H1 (cell line): ENCODE measurements at regions not wholly inside any gene's neighbourhood (a gene's known extent, or its start where the extent isn't known, plus 50 kb on each side); places are given as distances from the start of the nearest gene placed in this dataset.

Source experiments
- CTCF ChIA-PET: fragments of 300-600 bp; sonication (Branson Sonifier 250); formaldehyde crosslinking; loops from one replicate; lab custom pipeline; 2021; ENCODE audit not compliant: partially characterized antibody; lab: Charles Lee
- POLR2A ChIA-PET: fragments of 300-600 bp; sonication (Branson Sonifier 250); formaldehyde crosslinking; loops from one replicate; lab custom pipeline; 2021; ENCODE audit warnings: inconsistent platforms; ENCODE audit not compliant: partially characterized antibody; lab: Charles Lee
- DNase-seq, 2 experiments: peaks; one replicate each; pipeline versions ENCODE4 v3.0.0 to v3.0.0-alpha.2; 2010 to 2022; ENCODE audit warnings: low spot score in 2 of 2, low read depth in 1 of 2, mixed read lengths in 1 of 2
- FAIRE-seq: peaks from 2 replicates; lab custom pipeline; 2011; peaks lifted over from hg19 to GRCh38; lab: Jason Lieb, UNC
- H2AFZ ChIP-seq: 2 replicates; pipeline ENCODE4 v1.8.1; 2012; ENCODE audit warnings: low read length, inconsistent platforms
- H2AK5ac ChIP-seq: 2 replicates; pipeline ENCODE4 v1.6.1; 2013; ENCODE audit warnings: low read depth, low read length
- H2BK120ac ChIP-seq: replicated peaks from 2 replicates; pipeline ENCODE3; 2013; ENCODE audit warnings: low read depth, low read length, inconsistent platforms
- H2BK12ac ChIP-seq: 2 replicates; pipeline ENCODE4 v1.6.1; 2013; ENCODE audit warnings: low read depth, low read length
- H2BK15ac ChIP-seq: 2 replicates; pipeline ENCODE4 v1.6.1; 2013; ENCODE audit warnings: low read length
- H2BK20ac ChIP-seq: 2 replicates; pipeline ENCODE4 v1.6.1; 2013; ENCODE audit warnings: low read length
- H2BK5ac ChIP-seq: 2 replicates; pipeline ENCODE4 v1.6.1; 2013; ENCODE audit warnings: low read depth, low read length
- H3K14ac ChIP-seq: 2 replicates; pipeline ENCODE4 v1.6.1; 2013; ENCODE audit warnings: inconsistent platforms; ENCODE audit not compliant: insufficient read length
- H3K18ac ChIP-seq: 2 replicates; pipeline ENCODE4 v1.6.1; 2013; ENCODE audit warnings: low read length; ENCODE audit errors: extremely low read depth
- H3K23ac ChIP-seq: 2 replicates; pipeline ENCODE4 v1.6.1; 2013; ENCODE audit warnings: inconsistent platforms; ENCODE audit not compliant: insufficient read length
- H3K23me2 ChIP-seq: 2 replicates; pipeline ENCODE4 v1.6.1; 2013; ENCODE audit warnings: low read depth, low read length
- H3K27ac ChIP-seq: 2 replicates; pipeline ENCODE4 v1.6.1; 2011; ENCODE audit warnings: low read depth, low read length, inconsistent platforms
- H3K27me3 ChIP-seq, 4 experiments: replicated peaks in 1 of 4; 1 replicate in 1 of 4; 2 replicates in 3 of 4; pipeline versions ENCODE4 v1.6.1 to v1.8.1; 2011 to 2013; ENCODE audit warnings: low read length in 3 of 4, mild to moderate bottlenecking in 3 of 4, inconsistent platforms in 2 of 4, mixed read lengths in 2 of 4, moderate library complexity in 1 of 4; ENCODE audit not compliant: control insufficient read depth in 3 of 4, insufficient read depth in 3 of 4; ENCODE audit errors: extremely low read depth in 1 of 4
- H3K36me3 ChIP-seq, 4 experiments: 2 replicates each; pipeline versions ENCODE4 v1.6.1 to v1.8.1; 2011 to 2013; ENCODE audit warnings: mild to moderate bottlenecking in 4 of 4, low read length in 3 of 4, moderate library complexity in 2 of 4, control low read depth in 1 of 4, inconsistent platforms in 1 of 4; ENCODE audit not compliant: insufficient read depth in 4 of 4, control insufficient read depth in 2 of 4
- H3K4ac ChIP-seq: replicated peaks from 2 replicates; pipeline ENCODE3; 2013; ENCODE audit warnings: low read length, low read depth, mixed read lengths, inconsistent platforms; ENCODE audit not compliant: insufficient read length
- H3K4me1 ChIP-seq, 4 experiments: replicated peaks in 1 of 4; 1 replicate in 1 of 4; 2 replicates in 3 of 4; pipeline versions ENCODE4 v1.6.1 to v1.8.1; 2011 to 2013; ENCODE audit warnings: low read length in 3 of 4, inconsistent platforms in 2 of 4, mixed read lengths in 1 of 4; ENCODE audit not compliant: insufficient read depth in 4 of 4, control insufficient read depth in 3 of 4
- H3K4me2 ChIP-seq, 2 experiments: 2 replicates each; pipeline versions ENCODE4 v1.6.1 to v1.8.1; 2011 to 2013; ENCODE audit warnings: low read depth in 2 of 2, low read length in 2 of 2, control low read depth in 1 of 2, inconsistent platforms in 1 of 2, mild to moderate bottlenecking in 1 of 2; ENCODE audit not compliant: insufficient read depth in 1 of 2
- H3K4me3 ChIP-seq, 4 experiments: fragments of 200-600, 300-600 bp in 1 of 4; sonication (generic), shearing (Covaris generic), sonication (Bioruptor Twin) in 1 of 4; 2 replicates each; pipeline versions ENCODE4 v1.5.1 to v1.8.1; 2011 to 2016; ENCODE audit warnings: low read length in 4 of 4, low read depth in 3 of 4, control low read depth in 2 of 4, inconsistent platforms in 2 of 4, mild to moderate bottlenecking in 2 of 4, mixed read lengths in 1 of 4, moderate library complexity in 1 of 4; ENCODE audit not compliant: insufficient read depth in 2 of 4; ENCODE audit errors: extremely low read depth in 1 of 4
- H3K56ac ChIP-seq: replicated peaks from 2 replicates; pipeline ENCODE3; 2013; ENCODE audit warnings: low read depth, mild to moderate bottlenecking, mixed read lengths, low read length, inconsistent platforms; ENCODE audit not compliant: insufficient read length
- H3K79me1 ChIP-seq: 2 replicates; pipeline ENCODE4 v1.6.1; 2013; ENCODE audit warnings: low read depth, low read length, control low read depth
- H3K79me2 ChIP-seq, 2 experiments: 2 replicates each; pipeline versions ENCODE4 v1.6.1 to v1.8.1; 2012 to 2013; ENCODE audit warnings: low read length in 2 of 2, mild to moderate bottlenecking in 2 of 2, inconsistent platforms in 1 of 2; ENCODE audit not compliant: insufficient read depth in 2 of 2, control insufficient read depth in 1 of 2
- H3K9ac ChIP-seq, 4 experiments: replicated peaks in 1 of 4; 1 replicate in 1 of 4; 2 replicates in 3 of 4; pipeline versions ENCODE4 v1.6.1 to v1.8.1; 2011 to 2013; ENCODE audit warnings: low read depth in 3 of 4, low read length in 3 of 4, control low read depth in 2 of 4, mild to moderate bottlenecking in 2 of 4, moderate library complexity in 2 of 4, inconsistent platforms in 1 of 4; ENCODE audit errors: extremely low read depth in 1 of 4
- H3K9me3 ChIP-seq, 2 experiments: 2 replicates each; pipeline versions ENCODE4 v1.6.1 to v1.8.1; 2012 to 2013; ENCODE audit warnings: mild to moderate bottlenecking in 2 of 2, moderate library complexity in 2 of 2, control low read depth in 1 of 2, inconsistent platforms in 1 of 2, low read depth in 1 of 2, low read length in 1 of 2, mixed read lengths in 1 of 2; ENCODE audit not compliant: insufficient read depth in 2 of 2
- H4K20me1 ChIP-seq, 2 experiments: replicated peaks in 1 of 2; 2 replicates each; pipeline versions ENCODE3 to v1.8.1; 2011 to 2013; ENCODE audit warnings: inconsistent platforms in 2 of 2, low read length in 2 of 2, mild to moderate bottlenecking in 1 of 2; ENCODE audit not compliant: insufficient read depth in 2 of 2, control insufficient read depth in 1 of 2
- H4K5ac ChIP-seq: 2 replicates; pipeline ENCODE4 v1.6.1; 2013; ENCODE audit warnings: low read length, low read depth, mixed read lengths, inconsistent platforms; ENCODE audit not compliant: insufficient read length
- H4K8ac ChIP-seq: 2 replicates; pipeline ENCODE4 v1.8.0; 2013; ENCODE audit warnings: mild to moderate bottlenecking, moderate library complexity, low read length, inconsistent platforms; ENCODE audit not compliant: insufficient read depth; ENCODE audit errors: extremely low read depth
- H4K91ac ChIP-seq: replicated peaks from 2 replicates; pipeline ENCODE3; 2013; ENCODE audit warnings: low read length, mixed read lengths, inconsistent platforms; ENCODE audit not compliant: insufficient read length
- ASH2L ChIP-seq: fragments of 200-600, 300-600 bp; sonication (generic); IDR thresholded peaks from one replicate; pipeline ENCODE4 v1.7.1; 2017; ENCODE audit warnings: low read length
- HDAC6 ChIP-seq: IDR thresholded peaks from one replicate; pipeline ENCODE4 v1.7.1; 2012; ENCODE audit warnings: low read depth, mild to moderate bottlenecking, inconsistent platforms, low read length, moderate library complexity
- JUND ChIP-seq: IDR thresholded peaks from 2 replicates; pipeline ENCODE4 v1.6.1; 2011; ENCODE audit warnings: mild to moderate bottlenecking, improper control_type of control experiment, low read length
- MAFK ChIP-seq: IDR thresholded peaks from 2 replicates; pipeline ENCODE4 v1.6.1; 2012; ENCODE audit warnings: low read depth, mild to moderate bottlenecking, improper control_type of control experiment, low read length
- NANOG ChIP-seq: IDR thresholded peaks from 2 replicates; pipeline ENCODE4 v1.6.1; 2011; ENCODE audit warnings: low read length, low read depth, mild to moderate bottlenecking, inconsistent platforms; ENCODE audit not compliant: insufficient read depth, poor library complexity, severe bottlenecking
- TAF1 ChIP-seq: IDR thresholded peaks from 2 replicates; pipeline ENCODE4 v1.6.1; 2011; ENCODE audit warnings: mild to moderate bottlenecking, low read depth, low read length
- TAF7 ChIP-seq: optimal IDR thresholded peaks from 2 replicates; pipeline ENCODE3; 2011; ENCODE audit warnings: low read depth, mild to moderate bottlenecking, inconsistent platforms, low read length, moderate library complexity, borderline replicate concordance
- WGBS, 2 experiments: shearing (Covaris generic) in 1 of 2; methylation state at CpG; one replicate each; pipeline versions ENCODE4 v1.1.6 to v1.1.7; 2013 to 2015; ENCODE audit warnings: low lambda C conversion rate in 2 of 2, mixed read lengths in 2 of 2, inconsistent platforms in 1 of 2, low coverage in 1 of 2, missing lambda C conversion rate in 1 of 2; ENCODE audit not compliant: insufficient replicate concordance in 2 of 2, insufficient coverage in 1 of 2, insufficient read length in 1 of 2; ENCODE audit errors: extremely low coverage in 1 of 2, missing lambda C conversion rate in 1 of 2; 5-methylcytosine and 5-hydroxymethylcytosine counted together
- TF ChIP-seq, protein P1 (sequence below): IDR thresholded peaks from 2 replicates; pipeline ENCODE4 v1.6.1; 2012; ENCODE audit warnings: low read length, inconsistent platforms
- TF ChIP-seq, protein P2 (sequence below), 3 experiments: IDR thresholded peaks; 1 replicate in 2 of 3; 2 replicates in 1 of 3; pipeline versions ENCODE4 v1.5.1 to v1.6.1; 2011; ENCODE audit warnings: low read length in 3 of 3, mild to moderate bottlenecking in 3 of 3, inconsistent platforms in 2 of 3, low read depth in 1 of 3, moderate library complexity in 1 of 3; ENCODE audit not compliant: insufficient read depth in 1 of 3; ENCODE audit errors: control extremely low read depth in 1 of 3

GRCh38 chr11:66784575-66784974 is 55.6 kb upstream of the SPTBN2 start:
- ChIA-PET CTCF (no interaction called here), POLR2A (no interaction called here)
- no peak overlapping the region for H2AK5ac ChIP-seq
- no peak overlapping the region for H3K23ac ChIP-seq
- no peaks in the 10 kb centered on the region for H3K9me3 ChIP-seq
- FAIRE-seq = no peak
- no peak overlapping the region for H3K9ac ChIP-seq
- no peak overlapping the region for H3K18ac ChIP-seq
- H2AFZ ChIP-seq = no peak overlapping the region
- H3K4ac ChIP-seq = no peak overlapping the region
- H2BK20ac ChIP-seq = no peak overlapping the region
- H3K4me1 ChIP-seq = no peaks in the 10 kb centered on the region
- 89% methylated on average over 1 of the region's 1 CpG; no CpG with 5 or more reads in 1 of the 2 experiments for WGBS, 2 experiments
- TF ChIP-seq TAF7 = no peak
- TF ChIP-seq HDAC6 = no peak
- TF ChIP-seq MAFK = no peak
- no peak for TF ChIP-seq JUND
- no peak for TF ChIP-seq NANOG
- TF ChIP-seq ASH2L = no peak
- TF ChIP-seq, protein P1, sequence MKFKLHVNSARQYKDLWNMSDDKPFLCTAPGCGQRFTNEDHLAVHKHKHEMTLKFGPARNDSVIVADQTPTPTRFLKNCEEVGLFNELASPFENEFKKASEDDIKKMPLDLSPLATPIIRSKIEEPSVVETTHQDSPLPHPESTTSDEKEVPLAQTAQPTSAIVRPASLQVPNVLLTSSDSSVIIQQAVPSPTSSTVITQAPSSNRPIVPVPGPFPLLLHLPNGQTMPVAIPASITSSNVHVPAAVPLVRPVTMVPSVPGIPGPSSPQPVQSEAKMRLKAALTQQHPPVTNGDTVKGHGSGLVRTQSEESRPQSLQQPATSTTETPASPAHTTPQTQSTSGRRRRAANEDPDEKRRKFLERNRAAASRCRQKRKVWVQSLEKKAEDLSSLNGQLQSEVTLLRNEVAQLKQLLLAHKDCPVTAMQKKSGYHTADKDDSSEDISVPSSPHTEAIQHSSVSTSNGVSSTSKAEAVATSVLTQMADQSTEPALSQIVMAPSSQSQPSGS = no peak
- TF ChIP-seq, protein P2, sequence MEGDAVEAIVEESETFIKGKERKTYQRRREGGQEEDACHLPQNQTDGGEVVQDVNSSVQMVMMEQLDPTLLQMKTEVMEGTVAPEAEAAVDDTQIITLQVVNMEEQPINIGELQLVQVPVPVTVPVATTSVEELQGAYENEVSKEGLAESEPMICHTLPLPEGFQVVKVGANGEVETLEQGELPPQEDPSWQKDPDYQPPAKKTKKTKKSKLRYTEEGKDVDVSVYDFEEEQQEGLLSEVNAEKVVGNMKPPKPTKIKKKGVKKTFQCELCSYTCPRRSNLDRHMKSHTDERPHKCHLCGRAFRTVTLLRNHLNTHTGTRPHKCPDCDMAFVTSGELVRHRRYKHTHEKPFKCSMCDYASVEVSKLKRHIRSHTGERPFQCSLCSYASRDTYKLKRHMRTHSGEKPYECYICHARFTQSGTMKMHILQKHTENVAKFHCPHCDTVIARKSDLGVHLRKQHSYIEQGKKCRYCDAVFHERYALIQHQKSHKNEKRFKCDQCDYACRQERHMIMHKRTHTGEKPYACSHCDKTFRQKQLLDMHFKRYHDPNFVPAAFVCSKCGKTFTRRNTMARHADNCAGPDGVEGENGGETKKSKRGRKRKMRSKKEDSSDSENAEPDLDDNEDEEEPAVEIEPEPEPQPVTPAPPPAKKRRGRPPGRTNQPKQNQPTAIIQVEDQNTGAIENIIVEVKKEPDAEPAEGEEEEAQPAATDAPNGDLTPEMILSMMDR (IDR thresholded peaks at IDR 0.05; ENCODE audit: control extremely low read depth in 1 of 3, insufficient read depth in 1 of 3, low read depth in 1 of 3, low read length in 3 of 3) = no peak
- no peak for TF ChIP-seq TAF1
- no peaks in the 10 kb centered on the region for H3K27me3 ChIP-seq
- no peak overlapping the region for H3K4me2 ChIP-seq
- no peaks in the 10 kb centered on the region for H4K20me1 ChIP-seq
- no peak overlapping the region for H3K27ac ChIP-seq
- no peak overlapping the region for H4K8ac ChIP-seq
- DNase-seq = no peak
- peaks cover 0 to 8% (median 0%) of the 10 kb centered on the region in 4 experiments; a peak in 2 of 8 replicates for H3K36me3 ChIP-seq
- H3K56ac ChIP-seq = no peak overlapping the region
- no peak overlapping the region for H2BK5ac ChIP-seq
- no peaks in the 10 kb centered on the region for H3K79me1 ChIP-seq
- H3K4me3 ChIP-seq = no peak overlapping the region
- H2BK12ac ChIP-seq = no peak overlapping the region
- H4K91ac ChIP-seq = no peak overlapping the region
- no peak overlapping the region for H4K5ac ChIP-seq
- no peak overlapping the region for H2BK120ac ChIP-seq
- H3K23me2 ChIP-seq = no peaks in the 10 kb centered on the region
- H2BK15ac ChIP-seq = no peak overlapping the region
- no peak overlapping the region for H3K14ac ChIP-seq
- H3K79me2 ChIP-seq = no peaks in the 10 kb centered on the region
